ENCODE measurements at regions not wholly inside any gene's neighbourhood (a gene's known extent, or its start where the extent isn't known, plus 50 kb on each side); places are given as distances from the start of the nearest gene placed in this dataset.

DNA sequence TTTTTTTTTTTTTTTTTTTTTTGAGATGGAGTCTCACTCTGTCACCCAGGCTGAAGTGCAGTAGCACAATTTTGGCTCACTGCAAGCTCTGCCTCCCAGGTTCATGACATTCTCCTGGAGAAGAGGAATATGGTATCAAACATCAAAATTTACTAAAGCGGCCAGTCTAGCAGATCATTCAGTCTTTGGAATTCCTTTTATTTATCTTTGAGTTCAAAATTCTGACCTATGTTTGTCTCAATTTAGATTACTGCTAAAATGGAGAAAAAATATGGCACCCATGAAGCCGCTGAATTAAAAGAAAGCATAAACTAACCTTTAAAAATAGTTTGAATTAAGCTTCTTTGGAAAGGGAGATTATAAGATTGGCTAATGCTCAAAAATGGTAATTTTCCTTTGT, 64.5 kb upstream of the EGLN3 start:
- Histone ChIP-seq H3K27ac (ENCODE audit: extremely low read length, insufficient read depth, low read length) (no peak overlapping the region), H3K9me3 (ENCODE audit: low read length) (no peaks in the 10 kb centered on the region), H3K79me2 (ENCODE audit: insufficient read depth, low read length) (no peaks in the 10 kb centered on the region), H3K4me1 (ENCODE audit: insufficient read depth, low read length) (peaks cover 37% of the 10 kb centered on the region), H3K36me3 (replicated peaks in 1 of 2; ENCODE audit: control insufficient read depth in 1 of 2, insufficient read depth in 2 of 2, low read length in 2 of 2) (no peaks in the 10 kb centered on the region), H2AFZ (ENCODE audit: low read length) (no peak overlapping the region), H4K20me1 (ENCODE audit: insufficient read depth, low read length) (no peaks in the 10 kb centered on the region), H3K27me3 (ENCODE audit: control insufficient read depth in 1 of 2, insufficient read depth in 2 of 2, low read length in 2 of 2) (peaks cover 0 to 9% of the 10 kb centered on the region in 2 experiments; a peak in 1 of 5 replicates), H3K9ac (ENCODE audit: insufficient read depth, low read depth, low read length) (no peak overlapping the region), H3K4me3 (replicated peaks in 1 of 3; ENCODE audit: insufficient read depth in 1 of 3, low read depth in 2 of 3, low read length in 3 of 3) (no peak overlapping the region), H3K4me2 (ENCODE audit: low read depth, low read length) (no peak overlapping the region)
- ChIA-PET POLR2A (no interaction called here), CTCF (ENCODE audit: low intra/inter-chr PET ratio, low total read pairs) (no interaction called here)
- intact Hi-C loops (cut with micrococcal nuclease; ENCODE audit: unreplicated experiment) (no loop called here), in situ Hi-C loops (cut with HindIII; ENCODE audit: extremely low pct_ligation_motif_present, low pct_unique_long_range_greater_than_20kb) (no loop called here)
- DNase-seq (ENCODE audit: low spot score) (no peak), ATAC-seq (no peak), FAIRE-seq (no peak)
- WGBS (ENCODE audit: low lambda C conversion rate): 92% methylated on average over 2 of the region's 2 CpGs
- no TSS peak for BruUV-seq (replicated peaks)
- TF ChIP-seq NCOA5 (CRISPR knock-in tag; IDR thresholded peaks at IDR 0.05) (no peak), SOX6 (IDR thresholded peaks at IDR 0.05) (no peak), SOX6 (CRISPR knock-in tag; IDR thresholded peaks at IDR 0.05) (no peak), MYNN (CRISPR knock-in tag; IDR thresholded peaks at IDR 0.05; ENCODE audit: low read depth) (no peak), KDM2A (CRISPR knock-in tag; IDR thresholded peaks at IDR 0.05; ENCODE audit: borderline replicate concordance, low read depth) (no peak), EP300 (IDR thresholded peaks at IDR 0.05; ENCODE audit: low read depth in 2 of 2, low read length in 2 of 2) (no peak), EP300 (CRISPR knock-in tag; IDR thresholded peaks at IDR 0.05; ENCODE audit: borderline replicate concordance) (no peak), ARHGAP35 (CRISPR knock-in tag; IDR thresholded peaks at IDR 0.05; ENCODE audit: borderline replicate concordance) (no peak), HNF1A (IDR thresholded peaks at IDR 0.05; ENCODE audit: low read depth) (no peak), HNF1A (CRISPR knock-in tag; IDR thresholded peaks at IDR 0.05; ENCODE audit: borderline replicate concordance) (no peak), ZBTB46 (CRISPR knock-in tag; IDR thresholded peaks at IDR 0.05; ENCODE audit: borderline replicate concordance) (no peak), POGK (CRISPR knock-in tag; conservative IDR thresholded peaks at IDR 0.05) (no peak)
- TF ChIP-seq, protein P1, sequence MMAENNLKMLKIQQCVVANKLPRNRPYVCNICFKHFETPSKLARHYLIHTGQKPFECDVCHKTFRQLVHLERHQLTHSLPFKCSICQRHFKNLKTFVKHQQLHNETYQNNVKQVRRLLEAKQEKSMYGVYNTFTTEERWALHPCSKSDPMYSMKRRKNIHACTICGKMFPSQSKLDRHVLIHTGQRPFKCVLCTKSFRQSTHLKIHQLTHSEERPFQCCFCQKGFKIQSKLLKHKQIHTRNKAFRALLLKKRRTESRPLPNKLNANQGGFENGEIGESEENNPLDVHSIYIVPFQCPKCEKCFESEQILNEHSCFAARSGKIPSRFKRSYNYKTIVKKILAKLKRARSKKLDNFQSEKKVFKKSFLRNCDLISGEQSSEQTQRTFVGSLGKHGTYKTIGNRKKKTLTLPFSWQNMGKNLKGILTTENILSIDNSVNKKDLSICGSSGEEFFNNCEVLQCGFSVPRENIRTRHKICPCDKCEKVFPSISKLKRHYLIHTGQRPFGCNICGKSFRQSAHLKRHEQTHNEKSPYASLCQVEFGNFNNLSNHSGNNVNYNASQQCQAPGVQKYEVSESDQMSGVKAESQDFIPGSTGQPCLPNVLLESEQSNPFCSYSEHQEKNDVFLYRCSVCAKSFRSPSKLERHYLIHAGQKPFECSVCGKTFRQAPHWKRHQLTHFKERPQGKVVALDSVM (CRISPR knock-in tag; IDR thresholded peaks at IDR 0.05): no peak
- TF ChIP-seq, protein P2, sequence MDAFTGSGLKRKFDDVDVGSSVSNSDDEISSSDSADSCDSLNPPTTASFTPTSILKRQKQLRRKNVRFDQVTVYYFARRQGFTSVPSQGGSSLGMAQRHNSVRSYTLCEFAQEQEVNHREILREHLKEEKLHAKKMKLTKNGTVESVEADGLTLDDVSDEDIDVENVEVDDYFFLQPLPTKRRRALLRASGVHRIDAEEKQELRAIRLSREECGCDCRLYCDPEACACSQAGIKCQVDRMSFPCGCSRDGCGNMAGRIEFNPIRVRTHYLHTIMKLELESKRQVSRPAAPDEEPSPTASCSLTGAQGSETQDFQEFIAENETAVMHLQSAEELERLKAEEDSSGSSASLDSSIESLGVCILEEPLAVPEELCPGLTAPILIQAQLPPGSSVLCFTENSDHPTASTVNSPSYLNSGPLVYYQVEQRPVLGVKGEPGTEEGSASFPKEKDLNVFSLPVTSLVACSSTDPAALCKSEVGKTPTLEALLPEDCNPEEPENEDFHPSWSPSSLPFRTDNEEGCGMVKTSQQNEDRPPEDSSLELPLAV (CRISPR knock-in tag; conservative IDR thresholded peaks at IDR 0.05; ENCODE audit: low read depth): no peak

All from HepG2 (cell line).